ENCODE measurements at regions not wholly inside any gene's neighbourhood (a gene's known extent, or its start where the extent isn't known, plus 50 kb on each side); places are given as distances from the start of the nearest gene placed in this dataset.
"Not testable (repeated sequence)": the region's sequence is repeated elsewhere in the genome, so short reads cannot be mapped to it uniquely, and the experiment has no call there.

DNA sequence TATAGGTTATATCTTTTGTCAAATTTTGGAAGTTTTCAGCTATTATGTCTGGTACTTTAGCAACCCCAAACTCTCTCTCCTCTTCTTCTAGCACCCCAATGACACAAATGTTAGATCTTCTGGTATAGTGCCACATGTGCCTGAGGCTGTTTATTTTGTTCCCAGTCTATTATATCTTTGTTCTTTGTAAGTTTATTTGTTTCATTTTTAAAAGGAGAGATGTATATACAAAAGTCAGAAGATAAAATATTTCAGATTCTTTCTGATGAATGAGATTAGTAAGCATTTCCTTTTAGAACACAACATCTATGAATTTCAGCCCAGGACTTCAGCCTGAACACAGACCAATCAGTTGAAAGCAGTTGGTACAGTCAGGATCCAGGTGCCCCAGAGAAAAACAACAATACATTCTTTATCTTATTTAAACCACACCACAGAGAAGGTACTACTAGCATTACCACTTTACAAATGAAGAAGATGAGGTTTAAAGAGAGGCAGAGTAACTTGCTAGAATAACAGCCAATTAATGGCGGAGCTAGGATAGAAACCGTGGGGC, 114.1 kb upstream of the BTG1 start:
- DNase-seq = no peak

DNA sequence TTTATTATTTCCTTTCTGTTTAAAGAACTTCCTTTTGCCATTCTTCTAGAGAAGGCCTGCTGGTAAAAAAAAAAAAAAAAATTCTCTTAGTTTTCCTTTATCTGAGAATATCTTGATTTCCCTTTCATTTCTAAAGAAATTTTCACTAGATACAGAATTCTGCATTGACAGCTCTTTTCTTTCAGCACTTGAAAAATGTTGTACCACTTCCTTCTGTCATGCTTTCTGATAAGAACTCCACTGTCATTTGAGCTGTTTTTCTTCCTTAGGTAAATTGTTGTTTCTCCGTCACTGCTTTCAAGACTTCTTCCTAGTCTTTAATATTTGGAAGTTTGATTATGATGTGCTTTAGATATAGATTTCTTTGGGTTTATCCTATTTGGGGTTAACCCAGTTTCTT, 113.6 kb upstream of the BTG1 start:
- no peak for DNase-seq

DNA sequence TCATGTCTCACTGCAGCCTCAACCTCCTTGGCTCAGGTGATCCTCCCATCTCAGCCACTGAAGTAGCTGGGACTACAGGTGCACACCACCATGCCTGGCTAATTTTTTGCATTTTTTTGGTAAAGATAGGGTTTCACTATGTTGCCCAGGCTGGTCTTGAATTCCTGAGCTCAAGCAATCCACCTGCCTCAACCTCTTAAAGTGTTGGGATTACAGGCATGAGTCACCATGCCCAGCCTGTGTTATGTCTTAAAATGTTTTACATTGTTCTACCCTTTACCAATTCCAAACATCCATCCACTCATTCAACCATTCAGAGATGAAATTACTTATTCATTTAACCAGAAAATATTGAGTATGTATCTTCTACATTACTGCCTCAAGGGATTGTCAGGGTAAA, 111.6 kb upstream of the BTG1 start:
- no peak for DNase-seq

DNA sequence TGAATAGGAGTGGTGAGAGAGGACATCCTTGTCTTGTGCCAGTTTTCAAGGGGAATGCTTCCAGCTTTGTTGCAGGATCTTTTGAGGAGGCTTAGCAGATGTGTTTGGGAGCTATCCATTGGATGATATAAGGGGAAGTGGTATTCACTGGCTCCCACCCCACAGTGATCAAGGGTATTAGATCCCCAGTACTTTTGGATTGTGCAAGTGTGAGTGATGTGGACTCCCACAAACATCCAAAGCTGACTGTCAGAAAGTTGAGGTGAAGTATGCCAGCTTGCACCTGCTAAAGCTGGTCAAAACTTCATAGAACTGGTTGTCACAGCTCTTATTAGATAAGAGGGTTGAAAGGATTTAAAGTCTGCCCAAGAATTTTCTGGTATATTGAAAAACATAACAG, 110.1 kb upstream of the BTG1 start:
- DNase-seq = no peak

DNA sequence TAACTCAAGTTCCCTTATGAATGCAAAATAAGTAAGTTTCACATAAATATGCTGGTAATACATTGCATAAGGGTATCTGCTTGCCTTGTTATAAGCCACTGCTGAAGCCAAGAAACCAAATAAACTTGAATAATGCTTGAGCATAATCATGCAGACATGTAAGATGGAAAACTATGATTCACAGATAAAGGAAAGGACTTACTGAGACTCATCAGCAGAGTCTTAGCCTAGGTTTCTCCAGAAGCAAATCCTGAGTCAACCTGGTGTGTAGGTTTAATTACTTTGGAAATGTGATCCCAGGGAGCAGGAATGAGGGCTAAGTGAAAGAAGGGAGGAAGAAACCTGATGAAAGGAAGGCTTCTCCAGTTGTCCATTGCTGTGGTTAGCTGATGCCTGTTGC, 107.7 kb upstream of the BTG1 start:
- no peak for DNase-seq

DNA sequence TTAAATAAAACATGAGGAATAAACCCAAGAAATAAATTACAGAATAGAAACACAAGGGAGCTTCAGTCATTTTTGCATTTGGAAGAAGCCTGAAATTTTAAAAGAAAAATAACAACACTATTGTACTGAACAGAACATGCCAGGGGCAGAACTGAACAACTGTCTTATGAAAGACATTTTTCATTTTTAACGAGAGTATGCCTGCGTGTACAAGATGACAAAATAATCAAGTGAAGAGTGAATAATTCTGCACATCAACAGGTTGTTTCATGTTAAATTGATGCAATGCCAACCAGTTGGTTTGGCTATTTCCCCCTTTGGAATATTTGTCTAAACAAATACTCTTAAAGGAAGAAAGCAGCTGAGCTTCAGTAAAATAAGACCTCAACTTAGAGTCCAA, 103.3 kb upstream of the BTG1 start:
- DNase-seq = no peak

DNA sequence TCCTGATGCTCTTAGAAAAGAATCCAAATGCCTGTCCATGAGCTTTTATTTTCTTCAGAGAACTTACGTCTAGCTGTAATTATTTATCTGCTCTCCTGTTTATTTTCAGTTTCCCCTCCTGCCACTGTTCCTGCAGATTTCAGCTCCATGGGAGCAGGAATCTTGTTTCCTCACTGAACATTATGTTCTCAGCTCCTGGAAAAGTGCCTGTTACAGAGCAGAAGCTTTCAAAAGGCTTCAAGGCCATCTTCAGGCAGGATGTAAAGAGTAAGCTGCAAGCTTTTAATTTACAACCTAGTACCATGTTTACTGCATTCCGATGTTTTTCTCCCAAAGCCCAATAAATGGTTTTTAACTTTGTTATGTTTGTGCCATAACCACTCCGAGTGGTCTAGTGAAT, 98.4 kb upstream of the BTG1 start:
- DNase-seq = peak; percentile 37

DNA sequence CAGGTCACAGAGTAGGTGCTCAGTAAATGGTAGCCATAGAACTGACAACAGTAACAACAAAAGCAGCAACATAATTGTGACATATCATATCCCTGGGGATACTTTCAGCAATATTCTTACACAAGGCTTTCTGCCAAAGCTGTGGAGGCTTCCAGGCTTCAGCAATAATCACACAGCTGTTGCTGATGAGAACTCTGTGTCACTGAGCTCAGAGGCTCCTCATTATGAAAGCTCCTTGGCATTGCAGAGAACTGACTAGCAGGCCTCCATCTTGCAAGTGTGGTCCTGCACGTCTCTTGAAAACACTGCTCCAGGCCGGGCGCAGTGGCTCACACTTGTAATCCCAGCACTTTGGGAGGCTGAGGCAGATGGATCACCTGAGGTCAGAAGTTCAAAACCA, 97.3 kb upstream of the BTG1 start:
- DNase-seq = no peak

DNA sequence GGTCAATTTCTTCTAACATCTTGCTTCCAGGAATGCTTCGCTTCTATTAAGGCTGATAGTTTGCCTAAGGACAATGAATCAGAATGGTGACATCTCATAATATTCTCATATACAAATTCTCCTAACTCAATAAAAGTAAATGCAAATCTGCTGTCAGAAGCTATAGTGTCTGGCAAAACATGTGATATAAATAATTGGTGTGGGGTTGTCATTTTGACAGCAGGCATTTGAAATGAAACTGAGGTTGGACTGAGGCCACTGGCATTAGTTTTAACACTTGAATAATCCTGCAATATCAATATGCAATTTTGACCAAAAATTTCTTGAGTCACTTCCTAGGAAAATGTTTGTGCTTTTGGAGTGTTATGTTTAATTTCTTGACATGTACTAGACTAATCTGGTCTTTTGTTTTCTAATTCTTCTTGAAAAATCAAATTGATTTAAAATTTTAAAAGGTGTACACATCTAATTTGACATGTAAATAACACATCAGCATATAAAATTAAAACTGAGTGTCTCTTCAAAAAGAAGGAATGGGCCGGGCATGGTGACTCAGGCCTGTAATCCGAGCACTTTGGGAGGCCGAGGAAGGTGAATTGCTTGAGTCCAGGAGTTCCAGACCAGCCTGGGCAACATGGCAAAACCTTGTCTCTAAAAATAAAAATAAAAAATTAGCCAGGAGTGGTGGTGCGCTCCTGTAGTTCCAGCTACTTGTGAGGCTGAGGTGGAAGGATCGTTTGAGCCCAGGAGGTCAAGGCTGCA, 92.3 kb upstream of the BTG1 start:
- DNase-seq = no peak

DNA sequence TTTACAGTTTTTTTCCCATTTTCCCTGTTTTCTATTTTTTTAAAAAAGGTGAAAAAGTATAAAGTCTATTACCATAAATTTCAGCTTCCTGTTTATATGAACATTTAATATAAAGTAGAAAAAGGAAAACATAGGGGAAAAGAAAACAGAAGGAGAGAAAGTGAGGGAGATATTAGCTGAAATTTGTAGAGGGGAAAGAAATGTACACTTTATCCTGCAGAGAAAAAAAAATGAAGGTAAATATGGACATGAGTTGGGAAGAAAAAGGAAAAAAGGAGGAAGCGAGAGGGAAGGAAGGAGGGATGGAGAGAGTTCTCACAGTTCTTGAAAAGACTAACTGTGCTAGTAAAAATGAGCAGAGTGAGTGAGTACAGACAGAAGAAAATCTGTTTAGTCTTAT, 91.6 kb upstream of the BTG1 start:
- no peak for DNase-seq

DNA sequence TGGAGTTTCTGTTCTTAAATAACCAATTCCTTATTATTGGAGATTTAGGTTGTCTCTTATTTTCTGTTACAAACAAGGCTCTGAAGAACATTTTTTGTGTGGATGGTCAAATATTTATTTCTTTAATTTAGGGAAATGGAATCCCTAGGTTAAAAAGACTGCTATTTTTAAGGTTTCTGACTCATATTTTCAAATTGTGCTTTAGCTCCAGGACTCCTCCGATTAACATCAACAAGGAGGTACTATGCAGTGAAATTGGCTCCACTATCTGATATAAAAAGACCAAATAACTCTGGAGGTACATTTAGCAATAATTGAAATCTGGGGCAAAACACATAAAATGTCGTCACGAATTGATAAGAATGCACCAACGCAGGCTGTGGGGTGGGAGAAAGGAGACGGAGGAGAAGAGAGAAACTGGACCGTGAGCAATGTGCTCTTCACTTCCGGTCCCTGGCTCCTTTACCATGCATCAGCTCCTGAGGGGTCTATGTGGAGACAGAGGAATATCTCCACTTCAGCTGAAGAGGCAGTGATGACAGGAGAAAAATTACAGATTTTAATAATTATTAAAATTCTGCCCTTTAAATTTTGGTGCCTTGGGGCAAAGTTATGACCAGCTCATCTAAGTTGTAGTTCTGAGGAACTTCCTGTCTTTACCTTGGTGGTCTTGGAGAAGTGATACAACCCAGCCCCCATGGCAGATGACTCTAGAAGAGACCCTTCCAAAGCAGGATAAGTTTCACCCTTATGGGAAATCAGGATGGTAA, 90.2 kb upstream of the BTG1 start:
- DNase-seq = no peak

DNA sequence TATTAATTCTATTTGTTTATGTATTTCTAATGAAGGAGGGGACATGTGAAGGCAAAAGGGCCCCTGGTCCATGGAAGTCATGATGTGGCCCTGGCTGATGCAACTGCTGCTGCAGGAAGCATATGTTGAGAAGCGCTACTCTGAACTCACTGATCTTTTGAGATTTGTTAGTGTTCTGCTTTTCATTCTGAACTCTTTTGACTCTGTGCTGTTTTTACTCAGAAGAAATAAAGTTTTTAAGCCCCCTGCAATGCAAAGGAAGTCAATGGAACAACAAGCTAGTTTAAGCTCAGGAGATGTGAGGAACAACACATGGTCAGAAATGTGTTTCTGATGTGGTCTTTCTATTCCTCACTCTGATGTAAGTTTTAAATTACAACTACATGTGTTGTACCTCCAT, 88.9 kb upstream of the BTG1 start:
- no peak for DNase-seq

DNA sequence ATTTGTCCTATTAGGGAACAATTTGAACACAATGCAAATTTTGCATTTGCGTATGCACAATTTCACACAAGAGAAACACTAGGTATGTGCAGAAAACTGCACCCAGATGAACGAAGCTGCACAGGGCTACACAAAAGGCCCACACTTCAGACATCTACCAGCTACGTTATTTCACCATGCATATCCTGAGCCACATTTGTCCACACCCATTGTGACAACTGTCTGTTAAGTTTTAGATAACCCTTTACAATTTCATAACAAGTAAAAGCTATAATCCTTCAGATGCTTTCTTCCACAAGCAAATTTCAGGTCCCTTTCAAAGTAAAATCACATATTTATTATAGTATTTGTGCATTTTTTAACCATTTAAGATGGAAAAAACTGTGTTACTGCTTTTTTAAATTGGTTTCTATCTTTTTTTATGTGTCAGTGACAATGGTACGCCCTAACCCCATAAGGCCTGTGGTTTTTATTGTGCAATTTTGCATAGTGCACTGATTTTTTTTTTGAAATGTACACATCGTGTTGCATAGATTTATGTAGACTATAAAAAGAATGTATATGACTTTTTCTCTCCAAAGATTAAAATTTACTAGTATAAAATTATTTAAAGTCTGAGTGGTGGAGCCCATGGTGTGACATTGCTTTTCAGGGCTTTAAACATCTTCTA, 87.8 kb upstream of the BTG1 start:
- DNase-seq = no peak

DNA sequence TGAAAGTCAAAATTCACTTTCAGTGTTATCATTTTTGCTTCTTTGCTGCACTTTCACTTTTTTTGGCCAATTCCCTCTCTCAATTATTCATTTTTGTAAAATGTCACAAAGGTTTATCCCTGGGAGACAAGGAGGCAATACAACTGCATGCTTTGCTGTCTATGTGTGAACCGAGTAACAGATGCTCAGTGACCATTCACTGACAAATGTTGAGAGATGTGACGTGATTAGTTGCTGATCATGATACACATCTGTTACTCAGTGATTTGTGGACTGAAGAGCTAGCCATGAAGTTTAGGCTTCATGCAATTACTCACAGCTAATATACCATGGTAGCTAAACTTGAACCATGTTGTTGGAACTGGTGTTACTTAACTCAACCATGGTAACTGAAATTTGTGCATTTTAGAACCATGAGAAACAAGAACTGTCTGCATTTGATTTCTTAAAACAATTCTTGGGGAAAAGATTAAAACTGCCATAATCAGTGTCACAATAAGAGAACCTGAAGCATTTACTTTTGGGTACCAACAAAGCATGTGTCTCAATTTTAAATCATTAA, 86.8 kb upstream of the BTG1 start:
- DNase-seq = not testable (repeated sequence)

DNA sequence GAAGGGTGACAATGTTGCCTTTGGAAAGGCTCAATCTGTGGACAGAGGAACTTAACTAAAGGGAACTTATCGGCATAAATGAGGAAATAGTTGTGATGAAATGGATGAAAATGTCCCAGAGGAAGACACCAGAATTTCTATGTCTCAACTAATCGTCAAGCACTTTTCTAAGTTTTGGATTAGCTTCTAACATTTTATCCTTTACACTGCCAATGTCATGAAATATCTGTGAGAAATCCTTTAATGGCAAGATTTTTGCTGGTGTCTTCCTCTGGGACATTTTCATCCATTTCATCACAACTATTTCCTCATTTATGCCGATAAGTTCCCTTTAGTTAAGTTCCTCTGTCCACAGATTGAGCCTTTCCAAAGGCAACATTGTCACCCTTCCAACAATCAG, 86.3 kb upstream of the BTG1 start:
- not testable (repeated sequence) for DNase-seq

DNA sequence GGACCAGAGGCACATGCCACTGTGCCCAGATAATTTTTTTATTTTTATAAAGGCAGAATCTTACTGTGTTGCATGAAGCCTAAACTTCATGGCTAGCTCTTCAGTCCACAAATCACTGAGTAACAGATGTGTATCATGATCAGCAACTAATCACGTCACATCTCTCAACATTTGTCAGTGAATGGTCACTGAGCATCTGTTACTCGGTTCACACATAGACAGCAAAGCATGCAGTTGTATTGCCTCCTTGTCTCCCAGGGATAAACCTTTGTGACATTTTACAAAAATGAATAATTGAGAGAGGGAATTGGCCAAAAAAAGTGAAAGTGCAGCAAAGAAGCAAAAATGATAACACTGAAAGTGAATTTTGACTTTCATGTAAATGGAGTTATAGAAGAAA, 85.9 kb upstream of the BTG1 start:
- DNase-seq = not testable (repeated sequence)

DNA sequence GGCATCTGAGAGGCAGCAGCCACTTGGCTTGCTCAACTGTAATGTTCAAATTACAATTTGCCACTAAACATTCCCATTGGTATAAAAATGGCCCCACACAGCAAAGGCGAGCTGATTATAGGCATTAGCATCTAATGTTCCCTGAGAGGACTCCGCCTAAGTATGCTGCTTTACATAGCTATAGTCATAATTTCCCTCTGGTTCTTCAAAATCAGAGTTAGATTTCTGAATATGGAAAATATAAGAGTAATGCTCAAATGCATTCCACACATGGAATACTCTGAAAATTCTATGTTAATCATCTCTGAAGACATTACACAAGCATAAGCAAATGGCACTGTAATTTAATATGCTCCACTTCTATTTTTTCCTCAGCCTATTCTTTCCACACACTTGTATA, 83.7 kb upstream of the BTG1 start:
- no peak for DNase-seq

DNA sequence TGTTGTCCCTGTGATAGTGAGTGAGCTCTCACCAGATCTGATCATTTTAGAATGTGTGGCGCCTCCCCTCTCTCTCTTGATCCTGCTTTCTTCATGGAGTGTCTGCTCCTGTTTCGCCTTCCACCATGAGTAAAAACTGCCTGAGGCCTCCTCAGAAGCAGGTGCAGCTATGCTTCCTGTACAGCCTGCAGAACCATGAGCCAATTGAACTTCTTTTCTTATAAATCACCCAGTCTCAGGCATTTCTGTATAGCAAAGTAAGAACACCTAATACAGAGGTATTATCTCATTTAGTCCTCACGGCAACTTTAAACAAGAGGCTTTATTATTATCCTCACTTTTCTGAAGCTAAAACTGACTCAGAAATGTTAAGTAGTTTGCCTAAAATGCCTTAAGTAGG, 81.3 kb upstream of the BTG1 start:
- DNase-seq = no peak

DNA sequence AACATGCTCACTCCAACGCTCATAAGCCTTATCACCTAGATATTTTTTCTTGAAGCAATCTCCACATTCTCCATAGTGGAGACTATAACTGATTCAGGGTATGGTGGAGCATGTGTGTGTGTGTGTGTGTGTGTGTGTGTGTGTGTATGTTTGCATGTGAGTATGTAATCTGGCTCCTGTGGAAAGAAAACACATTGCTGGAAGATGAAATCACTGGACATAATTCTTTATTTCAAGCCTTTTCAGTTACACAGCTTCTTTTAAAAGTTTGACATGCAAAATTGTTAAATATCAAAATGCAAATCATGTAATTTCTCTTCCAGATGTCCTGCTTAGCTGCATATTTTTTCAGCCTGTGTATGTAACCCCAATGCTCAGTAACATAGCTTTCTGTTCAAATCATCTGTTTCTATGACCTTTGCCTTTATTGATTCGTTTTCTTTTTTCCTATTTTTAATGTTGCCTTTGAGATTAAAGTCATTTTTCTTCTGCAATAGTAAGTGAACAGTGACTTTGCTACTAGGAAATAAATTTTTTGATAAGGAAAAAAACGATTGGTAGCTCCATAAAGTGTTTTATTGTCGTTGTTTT, 80.5 kb upstream of the BTG1 start:
- no peak for DNase-seq

DNA sequence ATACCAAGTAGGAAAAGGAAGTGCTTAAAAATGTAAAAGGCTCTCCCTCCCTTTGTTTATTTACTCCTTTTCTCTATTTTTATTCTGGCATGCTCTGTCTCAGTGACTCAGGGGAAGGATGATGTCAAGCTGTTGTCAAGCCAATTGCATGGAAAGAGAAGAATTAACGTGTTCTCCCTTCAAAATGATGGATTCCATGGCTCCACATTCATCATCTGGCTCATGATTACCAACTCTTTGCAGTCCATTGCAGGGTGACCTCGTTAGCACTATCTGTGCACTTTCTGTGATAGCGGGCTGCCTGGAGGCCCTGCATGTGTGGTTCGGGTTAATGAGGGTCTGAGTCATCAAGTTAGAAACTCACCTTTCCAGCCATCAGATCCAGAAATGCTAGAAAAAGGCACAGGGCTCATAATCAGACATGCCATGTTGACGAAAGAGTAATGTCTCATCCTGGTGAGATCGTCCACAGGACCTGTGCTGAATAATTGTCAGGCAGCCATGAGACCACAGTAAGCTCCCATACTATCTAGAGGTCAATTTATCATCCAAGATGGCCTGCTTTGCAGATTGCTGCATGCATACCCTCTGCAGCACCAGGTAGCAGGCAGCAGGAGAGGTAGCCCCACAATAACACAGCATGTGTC, 79.2 kb upstream of the BTG1 start:
- DNase-seq = no peak

DNA sequence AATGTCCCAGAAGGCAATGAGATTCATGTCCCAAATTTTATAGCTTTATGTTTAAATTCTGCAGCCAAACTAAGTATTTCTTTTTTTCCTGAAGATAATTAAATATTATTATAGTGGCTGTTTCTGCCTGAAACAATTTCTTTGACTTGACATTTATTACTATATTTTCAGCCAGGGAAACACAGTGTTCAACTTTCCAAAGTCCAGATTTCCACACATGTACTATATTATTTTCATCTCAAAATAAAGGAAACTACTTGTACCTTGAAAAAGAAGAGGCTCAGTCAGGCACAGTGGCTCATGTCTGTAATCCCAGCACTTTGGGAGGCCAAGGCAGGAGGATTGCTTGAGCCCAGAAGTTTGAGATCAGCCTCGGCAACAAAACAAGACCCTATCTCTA, 77.8 kb upstream of the BTG1 start:
- no peak for DNase-seq

All from left kidney (tissue), 1 donor.